ENCODE measurements at regions not wholly inside any gene's neighbourhood (a gene's known extent, or its start where the extent isn't known, plus 50 kb on each side); places are given as distances from the start of the nearest gene placed in this dataset.
A peak's percentile ranks its signal among the peaks of the same experiment; 100 is the strongest.

GRCh38 chr3:181660337-181660736 is 51.4 kb upstream of the SOX2 start:
- DNase-seq, result no peak

GRCh38 chr3:181637456-181637855 is 74.3 kb upstream of the SOX2 start:
- DNase-seq, result no peak

- peak; percentile 63 for DNase-seq
These were observed 74.7 kb upstream of the SOX2 start for GRCh38 chr3:181637056-181637455.

- no peak for DNase-seq
These were observed 76.6 kb upstream of the SOX2 start for GRCh38 chr3:181635141-181635540.

- no peak for DNase-seq
These were observed 78.2 kb upstream of the SOX2 start for GRCh38 chr3:181633556-181633955.

- DNase-seq, result no peak
These were observed 79.8 kb upstream of the SOX2 start for GRCh38 chr3:181631901-181632300.

- peak; percentile 60 for DNase-seq
These were observed 80.9 kb upstream of the SOX2 start for GRCh38 chr3:181630853-181631252.

GRCh38 chr3:181629711-181630110 is 82.0 kb upstream of the SOX2 start:
- DNase-seq, result no peak

- DNase-seq, result peak; percentile 85
These were observed 82.7 kb upstream of the SOX2 start for GRCh38 chr3:181629029-181629428.

- DNase-seq, result no peak
These were observed 83.3 kb upstream of the SOX2 start for GRCh38 chr3:181628384-181628783.

- no peak for DNase-seq
These were observed 85.7 kb upstream of the SOX2 start for GRCh38 chr3:181626036-181626435.

GRCh38 chr3:181623924-181624694 is 87.6 kb upstream of the SOX2 start:
- peak; percentile 36 for DNase-seq

- DNase-seq, result peak; percentile 30
These were observed 89.4 kb upstream of the SOX2 start for GRCh38 chr3:181622365-181622764.

- DNase-seq, result no peak
These were observed 91.8 kb upstream of the SOX2 start for GRCh38 chr3:181619897-181620296.

- no peak for DNase-seq
These were observed 93.5 kb upstream of the SOX2 start for GRCh38 chr3:181618260-181618659.

- no peak for DNase-seq
These were observed 95.3 kb upstream of the SOX2 start for GRCh38 chr3:181616088-181617070.

- no peak for DNase-seq
These were observed 96.1 kb upstream of the SOX2 start for GRCh38 chr3:181615666-181616065.

- DNase-seq, result no peak
These were observed 96.8 kb upstream of the SOX2 start for GRCh38 chr3:181614878-181615277.

- DNase-seq, result no peak
These were observed 97.9 kb upstream of the SOX2 start for GRCh38 chr3:181613813-181614212.

GRCh38 chr3:181613191-181613590 is 98.5 kb upstream of the SOX2 start:
- DNase-seq, result no peak

- no peak for DNase-seq
These were observed 100.8 kb upstream of the SOX2 start for GRCh38 chr3:181610973-181611265.

- DNase-seq, result no peak
These were observed 101.4 kb upstream of the SOX2 start for GRCh38 chr3:181610083-181610972.

Measured in HCEC 1CT (cell line).